ENCODE measurements at regions not wholly inside any gene's neighbourhood (a gene's known extent, or its start where the extent isn't known, plus 50 kb on each side); places are given as distances from the start of the nearest gene placed in this dataset.

DNA sequence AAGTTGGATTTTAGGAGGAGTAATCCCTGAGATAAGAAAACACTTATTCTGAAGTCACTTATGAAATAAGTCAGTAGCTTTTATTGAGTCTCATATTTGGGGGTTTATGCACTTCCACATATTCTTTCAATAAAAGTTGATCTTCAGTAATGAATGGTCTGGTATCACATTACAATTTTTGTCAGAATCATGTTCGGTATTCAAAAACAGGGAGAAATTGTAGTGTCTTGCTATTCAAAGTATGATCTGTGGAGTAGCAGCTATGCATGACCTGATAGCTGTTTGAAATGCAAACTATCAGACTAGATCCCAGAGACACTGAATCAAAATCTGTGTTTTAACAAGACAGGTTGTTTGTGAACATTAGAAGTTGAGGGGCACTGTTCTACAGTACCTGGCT, 857.6 kb downstream of the METTL15 start:
- Mint-ChIP-seq H3K27ac (no peak overlapping the region), H3K4me3 (no peak overlapping the region), H3K9me3 (peaks cover 11 to 54% (median 34%) of the 10 kb centered on the region in 6 donors), H3K4me1 (no peaks in the 10 kb centered on the region), H3K27me3 (ENCODE audit: low read depth in 3 of 3) (peaks cover 0 to 4% (median 0%) of the 10 kb centered on the region in 3 donors), H3K36me3 (no peaks in the 10 kb centered on the region)
- no peak for DNase-seq

DNA sequence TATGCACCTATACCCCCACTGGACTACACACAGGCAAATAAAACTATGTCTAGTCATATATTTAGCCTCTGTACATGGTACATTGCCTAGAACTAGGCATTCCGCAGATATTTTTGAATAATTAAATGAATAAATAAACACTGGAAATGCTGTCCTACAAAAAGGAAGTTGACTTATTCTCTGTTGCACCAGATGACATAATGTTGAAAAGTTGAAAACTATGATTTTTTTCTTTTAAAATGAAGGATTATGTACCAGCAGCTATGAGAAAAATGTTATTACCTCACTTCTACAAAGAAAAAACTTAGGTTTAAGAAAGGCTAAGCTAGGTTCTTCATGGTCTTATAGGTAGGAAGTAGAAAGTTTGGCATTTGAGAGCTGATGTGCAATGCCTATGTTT, 856.6 kb downstream of the METTL15 start:
- no peak overlapping the region for H3K27ac Mint-ChIP-seq
- H3K36me3 Mint-ChIP-seq: no peaks in the 10 kb centered on the region
- no peak overlapping the region for H3K4me3 Mint-ChIP-seq
- H3K9me3 Mint-ChIP-seq: peaks cover 10 to 51% (median 32%) of the 10 kb centered on the region in 6 donors
- DNase-seq: no peak
- H3K27me3 Mint-ChIP-seq (ENCODE audit: low read depth in 3 of 3): peaks cover 0 to 2% (median 0%) of the 10 kb centered on the region in 3 donors
- no peaks in the 10 kb centered on the region for H3K4me1 Mint-ChIP-seq

DNA sequence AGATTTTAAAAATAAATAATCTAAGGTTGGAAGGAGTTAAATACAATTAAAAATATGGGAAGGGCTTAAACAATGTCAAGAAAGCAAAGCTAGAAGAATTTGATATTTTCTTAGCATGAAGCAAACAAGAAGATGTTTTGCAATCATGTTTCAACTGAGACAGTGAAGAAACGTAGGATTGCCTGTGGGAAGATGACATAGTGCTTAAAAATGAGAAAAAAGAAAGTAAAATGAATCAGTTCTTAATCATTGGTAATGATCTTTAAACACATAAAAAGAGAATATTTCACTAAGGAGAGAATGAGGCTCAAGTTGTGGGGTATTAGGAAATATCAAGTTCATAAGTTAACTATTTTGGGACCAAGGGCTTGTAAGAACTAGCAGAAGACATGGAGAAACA, 855.0 kb downstream of the METTL15 start:
- Mint-ChIP-seq H3K27me3 (ENCODE audit: low read depth in 3 of 3) (no peaks in the 10 kb centered on the region), H3K4me3 (no peak overlapping the region)

GRCh38 chr11:28962502-28962901, 854.3 kb downstream of the METTL15 start:
- H3K9me3 Mint-ChIP-seq: peaks cover 2 to 47% (median 29%) of the 10 kb centered on the region in 6 donors
- H3K4me1 Mint-ChIP-seq: no peaks in the 10 kb centered on the region
- no peak overlapping the region for H3K27ac Mint-ChIP-seq
- DNase-seq: no peak
- no peaks in the 10 kb centered on the region for H3K27me3 Mint-ChIP-seq (ENCODE audit: low read depth in 3 of 3)
- no peaks in the 10 kb centered on the region for H3K36me3 Mint-ChIP-seq
- no peak overlapping the region for H3K4me3 Mint-ChIP-seq

More for the DNA sequence above, 855.0 kb downstream of the METTL15 start:
- no peak overlapping the region for H3K27ac Mint-ChIP-seq
- H3K36me3 Mint-ChIP-seq: no peaks in the 10 kb centered on the region
- H3K4me1 Mint-ChIP-seq: no peaks in the 10 kb centered on the region
- peaks cover 3 to 52% (median 31%) of the 10 kb centered on the region in 6 donors for H3K9me3 Mint-ChIP-seq
- no peak for DNase-seq

- H3K36me3 Mint-ChIP-seq: no peaks in the 10 kb centered on the region
- no peaks in the 10 kb centered on the region for H3K4me1 Mint-ChIP-seq
- H3K9me3 Mint-ChIP-seq: peaks cover 0 to 44% (median 24%) of the 10 kb centered on the region in 6 donors
- DNase-seq: no peak
- H3K27me3 Mint-ChIP-seq (ENCODE audit: low read depth in 3 of 3): no peaks in the 10 kb centered on the region
- H3K4me3 Mint-ChIP-seq: no peak overlapping the region
- no peak overlapping the region for H3K27ac Mint-ChIP-seq
Measured at GRCh38 chr11:28961726-28962125, 853.5 kb downstream of the METTL15 start.

GRCh38 chr11:28956446-28956845, 848.3 kb downstream of the METTL15 start:
- Mint-ChIP-seq H3K27me3 (ENCODE audit: low read depth in 3 of 3) (no peaks in the 10 kb centered on the region), H3K4me1 (no peaks in the 10 kb centered on the region), H3K9me3 (peaks cover 6 to 39% (median 28%) of the 10 kb centered on the region in 6 donors), H3K36me3 (no peaks in the 10 kb centered on the region), H3K27ac (no peak overlapping the region), H3K4me3 (no peak overlapping the region)
- no peak for DNase-seq

DNA sequence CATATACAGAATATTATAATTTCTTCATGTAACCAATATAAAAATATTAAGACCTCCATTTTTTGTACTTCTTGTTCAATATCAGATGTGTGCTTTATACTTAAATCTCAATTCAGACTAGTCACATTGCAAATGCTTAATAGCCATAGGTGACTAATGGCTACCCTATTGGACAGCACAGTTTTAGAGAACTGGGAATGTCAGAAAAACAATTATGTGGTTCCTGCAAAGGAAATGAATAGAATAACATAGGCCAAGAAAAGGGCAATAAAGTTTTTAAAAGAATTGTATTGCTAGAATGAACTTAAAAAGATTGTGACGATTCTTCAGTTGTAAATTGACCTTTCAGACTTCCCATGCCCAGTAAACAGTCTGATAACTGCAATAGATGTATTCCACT, 843.0 kb downstream of the METTL15 start:
- H3K4me1 Mint-ChIP-seq: no peaks in the 10 kb centered on the region

DNA sequence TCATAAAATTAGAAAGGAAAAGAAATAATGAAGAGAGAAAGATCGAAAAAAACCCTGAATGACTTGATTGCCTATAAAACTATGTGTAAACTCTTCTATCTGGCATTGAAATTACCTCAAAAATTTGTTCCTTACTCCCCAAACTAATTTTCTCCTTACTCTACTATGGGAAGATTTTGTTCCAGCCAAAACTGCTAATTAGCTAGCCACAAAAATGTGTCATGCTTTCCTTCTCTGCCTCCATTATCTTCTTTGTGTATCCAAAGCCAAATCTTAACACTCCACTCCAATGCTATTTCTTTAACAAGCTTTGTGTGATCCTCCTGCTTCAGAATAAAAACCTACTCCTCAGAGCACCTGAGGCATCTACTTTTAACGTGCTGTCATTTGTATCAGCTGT, 831.2 kb downstream of the METTL15 start:
- no peak overlapping the region for H3K4me3 Mint-ChIP-seq
- no peak for DNase-seq
- no peaks in the 10 kb centered on the region for H3K4me1 Mint-ChIP-seq
- no peak overlapping the region for H3K27ac Mint-ChIP-seq
- H3K36me3 Mint-ChIP-seq: no peaks in the 10 kb centered on the region
- H3K9me3 Mint-ChIP-seq: peaks cover 9 to 61% (median 23%) of the 10 kb centered on the region in 6 donors
- H3K27me3 Mint-ChIP-seq (ENCODE audit: low read depth in 3 of 3): peaks cover 0 to 5% (median 0%) of the 10 kb centered on the region in 3 donors

More for the DNA sequence above, 843.0 kb downstream of the METTL15 start:
- no peaks in the 10 kb centered on the region for H3K27me3 Mint-ChIP-seq (ENCODE audit: low read depth in 3 of 3)
- H3K4me3 Mint-ChIP-seq: no peak overlapping the region
- H3K36me3 Mint-ChIP-seq: no peaks in the 10 kb centered on the region
- H3K9me3 Mint-ChIP-seq: peaks cover 8 to 41% (median 21%) of the 10 kb centered on the region in 6 donors
- no peak for DNase-seq
- no peak overlapping the region for H3K27ac Mint-ChIP-seq

DNA sequence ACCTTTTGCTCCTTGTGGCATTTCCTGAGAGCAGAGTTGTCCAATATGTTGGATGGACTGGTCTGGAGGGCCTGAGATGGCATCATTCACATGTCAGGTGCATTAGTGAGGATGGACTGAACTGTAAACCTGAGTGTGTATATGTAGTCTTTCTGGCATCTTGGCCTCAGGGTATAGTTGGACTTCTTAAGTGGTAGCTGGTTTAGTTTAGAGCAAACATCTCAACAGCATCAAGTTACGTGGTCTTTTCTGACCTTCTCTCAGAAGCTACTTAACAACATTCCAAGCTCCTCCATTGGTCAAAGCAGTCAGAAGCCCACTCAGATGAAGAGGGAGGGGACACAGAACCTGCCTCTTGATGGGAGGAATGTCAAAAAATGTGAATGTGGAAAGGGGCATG, 829.9 kb downstream of the METTL15 start:
- DNase-seq: no peak
- H3K27me3 Mint-ChIP-seq (ENCODE audit: low read depth in 3 of 3): no peaks in the 10 kb centered on the region
- H3K4me3 Mint-ChIP-seq: no peak overlapping the region
- H3K36me3 Mint-ChIP-seq: peaks cover 0 to 4% (median 0%) of the 10 kb centered on the region in 3 donors
- H3K4me1 Mint-ChIP-seq: no peaks in the 10 kb centered on the region
- H3K9me3 Mint-ChIP-seq: peaks cover 5 to 63% (median 20%) of the 10 kb centered on the region in 6 donors
- no peak overlapping the region for H3K27ac Mint-ChIP-seq

- Mint-ChIP-seq H3K27me3 (ENCODE audit: low read depth in 3 of 3) (peaks cover 0 to 4% (median 0%) of the 10 kb centered on the region in 3 donors), H3K4me3 (no peak overlapping the region), H3K9me3 (peaks cover 9 to 56% (median 23%) of the 10 kb centered on the region in 6 donors), H3K4me1 (no peaks in the 10 kb centered on the region), H3K27ac (no peak overlapping the region), H3K36me3 (peaks cover 0 to 4% (median 0%) of the 10 kb centered on the region in 3 donors)
- DNase-seq: no peak
Measured at GRCh38 chr11:28932940-28933339, 824.8 kb downstream of the METTL15 start.

DNA sequence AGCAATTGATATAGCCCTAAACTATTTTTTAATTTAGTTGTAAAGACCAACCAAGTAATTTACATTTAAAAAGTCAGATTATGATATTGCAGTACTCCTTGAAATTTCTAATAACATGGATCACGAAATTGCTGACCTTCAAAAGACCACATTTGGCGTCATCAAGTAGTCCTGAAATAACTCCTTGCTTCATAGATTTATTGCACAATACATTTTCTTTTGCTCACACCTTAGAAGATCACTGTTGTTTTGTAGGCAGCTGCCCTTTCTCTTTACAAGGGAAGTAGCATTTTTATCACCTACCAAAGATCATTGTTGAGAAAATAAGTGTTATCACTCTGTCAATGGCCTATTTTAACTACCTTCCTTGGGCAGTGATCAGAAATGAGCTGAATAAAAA, 815.8 kb downstream of the METTL15 start:
- no peaks in the 10 kb centered on the region for H3K36me3 Mint-ChIP-seq
- DNase-seq: no peak
- peaks cover 15 to 57% (median 28%) of the 10 kb centered on the region in 6 donors for H3K9me3 Mint-ChIP-seq
- no peak overlapping the region for H3K27ac Mint-ChIP-seq
- H3K27me3 Mint-ChIP-seq (ENCODE audit: low read depth in 3 of 3): no peaks in the 10 kb centered on the region
- no peak overlapping the region for H3K4me3 Mint-ChIP-seq
- H3K4me1 Mint-ChIP-seq: no peaks in the 10 kb centered on the region

GRCh38 chr11:28922386-28922981, 814.3 kb downstream of the METTL15 start:
- Mint-ChIP-seq H3K27me3 (ENCODE audit: low read depth in 3 of 3) (no peaks in the 10 kb centered on the region), H3K27ac (no peak overlapping the region), H3K4me3 (no peak overlapping the region), H3K4me1 (no peaks in the 10 kb centered on the region), H3K36me3 (no peaks in the 10 kb centered on the region), H3K9me3 (peaks cover 13 to 63% (median 34%) of the 10 kb centered on the region in 6 donors)
- no peak for DNase-seq

GRCh38 chr11:28919194-28919593, 811.0 kb downstream of the METTL15 start:
- no peak overlapping the region for H3K4me3 Mint-ChIP-seq
- H3K4me1 Mint-ChIP-seq: no peaks in the 10 kb centered on the region
- H3K27me3 Mint-ChIP-seq (ENCODE audit: low read depth in 3 of 3): no peaks in the 10 kb centered on the region
- no peak for DNase-seq
- H3K27ac Mint-ChIP-seq: no peak overlapping the region
- H3K9me3 Mint-ChIP-seq: peaks cover 8 to 64% (median 37%) of the 10 kb centered on the region in 6 donors
- H3K36me3 Mint-ChIP-seq: no peaks in the 10 kb centered on the region

GRCh38 chr11:28913883-28914282, 805.7 kb downstream of the METTL15 start:
- Mint-ChIP-seq H3K4me1 (no peaks in the 10 kb centered on the region), H3K4me3 (no peak overlapping the region), H3K36me3 (peaks cover 0 to 3% (median 0%) of the 10 kb centered on the region in 3 donors), H3K9me3 (peaks cover 10 to 45% (median 25%) of the 10 kb centered on the region in 6 donors), H3K27me3 (ENCODE audit: low read depth in 3 of 3) (peaks cover 0 to 2% (median 0%) of the 10 kb centered on the region in 3 donors), H3K27ac (no peak overlapping the region)
- DNase-seq: no peak

DNA sequence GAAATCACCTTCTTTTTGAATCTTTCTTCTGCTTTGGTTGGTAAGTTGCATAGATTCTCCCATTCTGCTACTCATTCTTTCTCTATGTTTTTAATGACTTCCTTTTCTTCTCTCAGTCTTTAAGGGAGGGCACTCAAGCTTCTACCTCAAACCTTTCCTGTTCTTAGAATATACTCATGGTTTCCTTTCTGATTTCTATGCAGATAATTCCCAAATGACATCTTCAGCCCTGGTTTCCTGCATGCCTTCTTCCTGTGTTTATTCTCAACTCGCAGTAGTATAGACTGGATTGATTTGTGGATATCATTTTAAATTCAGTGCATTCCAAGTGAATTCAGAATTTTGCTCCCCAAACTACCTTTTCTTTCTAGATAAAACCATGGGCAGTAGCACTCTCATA, 803.6 kb downstream of the METTL15 start:
- peaks cover 0 to 2% (median 0%) of the 10 kb centered on the region in 3 donors for H3K27me3 Mint-ChIP-seq (ENCODE audit: low read depth in 3 of 3)
- no peak overlapping the region for H3K4me3 Mint-ChIP-seq
- peaks cover 0 to 3% (median 0%) of the 10 kb centered on the region in 3 donors for H3K36me3 Mint-ChIP-seq
- no peaks in the 10 kb centered on the region for H3K4me1 Mint-ChIP-seq
- peaks cover 7 to 43% (median 17%) of the 10 kb centered on the region in 6 donors for H3K9me3 Mint-ChIP-seq
- DNase-seq: no peak
- H3K27ac Mint-ChIP-seq: no peak overlapping the region
